Panc1 (cell line): ENCODE measurements at regions not wholly inside any gene's neighbourhood (a gene's known extent, or its start where the extent isn't known, plus 50 kb on each side); places are given as distances from the start of the nearest gene placed in this dataset.

ENCODE experiments used
- CTCF ChIP-seq: fragments of 450-650 bp; IDR thresholded peaks from 2 replicates; pipeline ENCODE4 v1.5.1; 2017; ENCODE audit warnings: mild to moderate bottlenecking
- POLR2AphosphoS5 ChIP-seq: IDR thresholded peaks from 2 replicates; pipeline ENCODE4 v1.6.1; 2012; ENCODE audit warnings: mild to moderate bottlenecking, low read depth, low read length, moderate library complexity
- TCF7L2 ChIP-seq: IDR thresholded peaks from 2 replicates; pipeline ENCODE4 v1.6.1; 2011; ENCODE audit warnings: mild to moderate bottlenecking, low read depth, low read length, inconsistent platforms

- TF ChIP-seq CTCF (no peak), TCF7L2 (no peak), POLR2AphosphoS5 (no peak)
These were observed 220.1 kb upstream of the CTAGE1 start for GRCh38 chr18:22637787-22638186.
